Fibroblast of pulmonary artery (primary cell): ENCODE measurements at regions not wholly inside any gene's neighbourhood (a gene's known extent, or its start where the extent isn't known, plus 50 kb on each side); places are given as distances from the start of the nearest gene placed in this dataset.

ENCODE experiments used
- DNase-seq: peaks from one replicate; pipeline ENCODE4 v3.0.0-alpha.2; 2010; ENCODE audit warnings: low read depth
- H3K4me3 ChIP-seq: replicated peaks from 2 replicates; pipeline ENCODE4 v1.5.1; 2011; ENCODE audit warnings: low read depth, mild to moderate bottlenecking, control low read depth, low read length, moderate library complexity
- TF ChIP-seq, protein P1 (sequence below): IDR thresholded peaks from 2 replicates; pipeline ENCODE4 v1.5.1; 2011; ENCODE audit warnings: mild to moderate bottlenecking, control low read depth, low read length, inconsistent platforms; ENCODE audit errors: missing control alignments

DNA sequence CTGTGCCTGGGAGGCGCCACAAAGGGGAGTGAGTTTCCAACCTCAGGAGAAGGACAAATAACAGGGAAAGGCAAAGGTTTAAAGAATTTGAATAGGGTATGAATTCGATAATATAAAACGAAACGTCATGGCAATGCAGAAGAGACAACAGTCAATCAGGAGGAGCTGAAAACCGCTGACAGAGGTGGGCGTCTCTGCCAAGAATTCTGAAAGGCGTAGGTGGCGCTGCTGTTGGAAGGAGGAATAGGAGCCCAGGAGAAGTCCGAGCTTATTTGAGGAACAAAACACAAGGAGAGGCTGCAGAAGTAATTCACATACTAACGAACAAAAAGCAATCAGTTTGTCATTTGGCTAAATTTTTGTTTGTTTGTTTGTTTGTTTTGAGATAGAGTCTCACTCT, 485.8 kb upstream of the POU3F3 start:
- TF ChIP-seq, protein P1, sequence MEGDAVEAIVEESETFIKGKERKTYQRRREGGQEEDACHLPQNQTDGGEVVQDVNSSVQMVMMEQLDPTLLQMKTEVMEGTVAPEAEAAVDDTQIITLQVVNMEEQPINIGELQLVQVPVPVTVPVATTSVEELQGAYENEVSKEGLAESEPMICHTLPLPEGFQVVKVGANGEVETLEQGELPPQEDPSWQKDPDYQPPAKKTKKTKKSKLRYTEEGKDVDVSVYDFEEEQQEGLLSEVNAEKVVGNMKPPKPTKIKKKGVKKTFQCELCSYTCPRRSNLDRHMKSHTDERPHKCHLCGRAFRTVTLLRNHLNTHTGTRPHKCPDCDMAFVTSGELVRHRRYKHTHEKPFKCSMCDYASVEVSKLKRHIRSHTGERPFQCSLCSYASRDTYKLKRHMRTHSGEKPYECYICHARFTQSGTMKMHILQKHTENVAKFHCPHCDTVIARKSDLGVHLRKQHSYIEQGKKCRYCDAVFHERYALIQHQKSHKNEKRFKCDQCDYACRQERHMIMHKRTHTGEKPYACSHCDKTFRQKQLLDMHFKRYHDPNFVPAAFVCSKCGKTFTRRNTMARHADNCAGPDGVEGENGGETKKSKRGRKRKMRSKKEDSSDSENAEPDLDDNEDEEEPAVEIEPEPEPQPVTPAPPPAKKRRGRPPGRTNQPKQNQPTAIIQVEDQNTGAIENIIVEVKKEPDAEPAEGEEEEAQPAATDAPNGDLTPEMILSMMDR = no peak
- H3K4me3 ChIP-seq = no peak overlapping the region
- DNase-seq = no peak

DNA sequence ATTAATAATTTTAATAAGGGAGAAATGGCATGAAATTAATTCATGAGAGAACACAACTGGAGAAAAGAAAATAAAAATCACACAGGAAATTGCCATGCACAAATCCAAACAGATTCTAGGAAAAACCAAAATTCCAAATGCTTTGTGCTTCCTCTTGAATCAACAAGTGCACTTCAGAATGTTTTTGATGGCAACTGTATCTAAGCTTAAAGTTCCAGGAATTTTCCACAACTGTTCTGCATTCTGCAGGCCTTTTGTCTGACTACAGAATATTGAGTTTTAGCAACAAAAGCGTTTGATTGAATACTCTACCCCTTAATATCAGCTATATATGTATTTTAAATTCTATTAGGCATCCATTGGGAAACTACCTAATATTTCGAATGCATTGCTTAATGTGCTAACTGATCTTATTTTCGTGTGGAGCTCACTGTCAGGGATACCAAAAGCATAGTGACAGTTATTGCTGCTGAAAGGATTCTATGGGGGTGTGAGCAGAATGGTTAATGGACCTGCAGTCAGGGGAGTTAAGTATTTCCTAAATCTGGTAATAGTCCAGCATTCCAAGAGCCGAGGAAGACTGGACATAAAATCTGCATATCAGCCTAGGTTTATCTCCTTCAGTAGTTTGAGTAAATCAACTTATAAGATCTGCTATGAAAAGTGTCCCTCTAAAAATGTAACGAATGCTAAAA, 482.7 kb upstream of the POU3F3 start:
- DNase-seq = no peak
- H3K4me3 ChIP-seq = no peak overlapping the region
- TF ChIP-seq, protein P1 = no peak

DNA sequence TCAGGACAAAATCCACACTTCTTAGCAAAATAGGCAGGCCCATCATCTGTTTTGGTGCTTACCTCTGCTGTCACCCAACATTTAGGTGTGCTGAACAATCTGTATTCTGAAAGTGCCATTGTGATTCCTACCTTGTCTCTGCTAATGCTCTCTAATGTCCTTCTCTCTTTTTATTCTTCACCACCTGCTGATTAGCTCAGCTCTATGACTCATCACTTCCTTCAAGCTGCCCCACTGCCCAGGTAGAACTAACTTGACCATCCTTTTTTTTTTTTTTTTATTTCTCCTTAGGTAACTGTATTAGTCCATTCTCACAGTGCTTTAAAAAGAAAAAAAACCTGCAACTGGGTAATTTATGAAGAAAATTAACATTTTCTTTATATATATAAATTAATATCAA, 478.7 kb upstream of the POU3F3 start:
- no peak overlapping the region for H3K4me3 ChIP-seq
- no peak for DNase-seq
- TF ChIP-seq, protein P1 = no peak

DNA sequence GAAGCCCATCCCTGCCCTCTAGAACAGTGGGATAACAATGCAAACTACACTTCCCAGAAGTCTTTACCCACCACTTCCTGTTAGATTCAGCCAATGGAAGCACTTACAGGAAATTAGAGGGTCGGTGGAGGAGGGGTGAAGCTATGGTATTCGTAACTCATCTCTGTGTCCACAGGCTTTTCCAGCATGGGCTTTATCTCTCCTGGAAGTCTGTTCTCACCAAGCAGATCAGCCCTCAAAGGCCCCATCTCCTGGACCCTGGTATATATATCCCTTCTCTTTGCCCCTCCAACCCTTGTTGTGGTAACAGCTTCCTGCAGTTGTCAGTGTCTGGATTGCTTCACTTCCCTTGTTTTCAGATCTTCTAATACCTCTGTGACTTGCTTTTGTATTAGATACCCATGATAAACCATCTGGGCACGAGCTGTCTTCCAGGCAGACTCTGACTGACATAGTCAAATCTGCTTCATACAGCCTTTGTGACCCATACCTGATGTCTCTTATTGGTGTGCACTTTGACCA, 475.0 kb upstream of the POU3F3 start:
- TF ChIP-seq, protein P1 = no peak
- no peak overlapping the region for H3K4me3 ChIP-seq
- no peak for DNase-seq

DNA sequence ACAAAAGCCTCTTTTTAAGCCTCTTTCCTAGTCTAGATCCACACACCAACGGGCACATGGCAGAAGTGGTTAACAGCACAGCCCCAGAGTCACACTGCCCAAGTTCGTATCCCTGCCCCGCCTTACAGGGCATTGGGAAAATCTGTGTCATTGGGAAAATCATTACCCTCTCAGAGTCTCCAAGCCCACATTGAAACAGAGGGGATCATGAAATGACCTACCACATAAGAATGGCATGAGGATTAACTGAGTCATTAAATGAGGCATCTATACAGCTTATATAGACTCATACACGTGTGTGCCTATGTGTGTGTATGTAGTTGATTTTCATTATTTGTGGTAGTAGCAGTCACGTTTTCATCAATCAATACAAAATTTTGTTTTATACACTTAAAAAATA, 469.0 kb upstream of the POU3F3 start:
- TF ChIP-seq, protein P1 = no peak
- no peak overlapping the region for H3K4me3 ChIP-seq
- no peak for DNase-seq

DNA sequence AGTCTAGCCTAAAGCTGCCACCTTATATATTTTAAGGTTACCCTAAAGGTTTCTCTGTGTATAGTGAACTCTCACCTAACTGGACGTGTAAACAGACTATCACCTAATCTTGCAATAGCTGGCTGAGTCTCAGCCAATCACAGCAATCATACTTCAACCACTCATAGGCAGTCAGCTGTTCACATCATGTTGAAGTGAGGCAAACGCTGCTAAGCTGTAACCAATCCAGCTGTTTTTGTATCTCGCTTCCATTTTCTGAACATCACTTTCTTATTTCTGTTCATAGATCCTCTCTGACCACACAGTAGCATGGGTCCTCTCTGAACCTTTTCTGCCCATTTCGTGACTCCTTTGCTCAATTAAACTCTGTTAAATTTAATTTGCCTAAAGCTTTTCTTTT, 468.2 kb upstream of the POU3F3 start:
- no peak for DNase-seq
- TF ChIP-seq, protein P1 = no peak
- no peak overlapping the region for H3K4me3 ChIP-seq

DNA sequence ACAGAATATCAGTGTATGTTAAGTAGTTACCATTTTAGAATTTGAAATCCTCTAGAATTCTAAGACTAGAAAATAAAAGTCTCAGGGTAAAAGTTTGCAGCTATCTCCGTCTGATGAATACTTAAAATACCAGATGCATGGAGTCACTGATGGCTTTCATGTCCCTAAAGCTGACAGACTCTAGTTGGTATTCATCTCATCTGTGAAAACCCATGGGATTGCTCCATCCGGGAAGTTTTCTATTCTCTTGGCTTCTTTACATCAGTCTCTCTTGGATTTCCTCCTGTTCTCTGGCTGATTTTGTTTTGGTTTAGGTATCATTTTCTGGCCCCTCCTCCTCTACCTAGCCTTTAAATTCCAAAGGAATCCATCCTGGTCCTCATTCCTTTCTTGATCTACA, 465.6 kb upstream of the POU3F3 start:
- DNase-seq = no peak
- TF ChIP-seq, protein P1 = no peak
- H3K4me3 ChIP-seq = no peak overlapping the region
